ENCODE measurements at regions not wholly inside any gene's neighbourhood (a gene's known extent, or its start where the extent isn't known, plus 50 kb on each side); places are given as distances from the start of the nearest gene placed in this dataset.

GRCh38 chr9:27792971-27793689, 219.8 kb upstream of the C9orf72 start (continued):
- TF ChIP-seq, protein P1, sequence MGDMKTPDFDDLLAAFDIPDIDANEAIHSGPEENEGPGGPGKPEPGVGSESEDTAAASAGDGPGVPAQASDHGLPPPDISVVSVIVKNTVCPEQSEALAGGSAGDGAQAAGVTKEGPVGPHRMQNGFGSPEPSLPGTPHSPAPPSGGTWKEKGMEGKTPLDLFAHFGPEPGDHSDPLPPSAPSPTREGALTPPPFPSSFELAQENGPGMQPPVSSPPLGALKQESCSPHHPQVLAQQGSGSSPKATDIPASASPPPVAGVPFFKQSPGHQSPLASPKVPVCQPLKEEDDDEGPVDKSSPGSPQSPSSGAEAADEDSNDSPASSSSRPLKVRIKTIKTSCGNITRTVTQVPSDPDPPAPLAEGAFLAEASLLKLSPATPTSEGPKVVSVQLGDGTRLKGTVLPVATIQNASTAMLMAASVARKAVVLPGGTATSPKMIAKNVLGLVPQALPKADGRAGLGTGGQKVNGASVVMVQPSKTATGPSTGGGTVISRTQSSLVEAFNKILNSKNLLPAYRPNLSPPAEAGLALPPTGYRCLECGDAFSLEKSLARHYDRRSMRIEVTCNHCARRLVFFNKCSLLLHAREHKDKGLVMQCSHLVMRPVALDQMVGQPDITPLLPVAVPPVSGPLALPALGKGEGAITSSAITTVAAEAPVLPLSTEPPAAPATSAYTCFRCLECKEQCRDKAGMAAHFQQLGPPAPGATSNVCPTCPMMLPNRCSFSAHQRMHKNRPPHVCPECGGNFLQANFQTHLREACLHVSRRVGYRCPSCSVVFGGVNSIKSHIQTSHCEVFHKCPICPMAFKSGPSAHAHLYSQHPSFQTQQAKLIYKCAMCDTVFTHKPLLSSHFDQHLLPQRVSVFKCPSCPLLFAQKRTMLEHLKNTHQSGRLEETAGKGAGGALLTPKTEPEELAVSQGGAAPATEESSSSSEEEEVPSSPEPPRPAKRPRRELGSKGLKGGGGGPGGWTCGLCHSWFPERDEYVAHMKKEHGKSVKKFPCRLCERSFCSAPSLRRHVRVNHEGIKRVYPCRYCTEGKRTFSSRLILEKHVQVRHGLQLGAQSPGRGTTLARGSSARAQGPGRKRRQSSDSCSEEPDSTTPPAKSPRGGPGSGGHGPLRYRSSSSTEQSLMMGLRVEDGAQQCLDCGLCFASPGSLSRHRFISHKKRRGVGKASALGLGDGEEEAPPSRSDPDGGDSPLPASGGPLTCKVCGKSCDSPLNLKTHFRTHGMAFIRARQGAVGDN (IDR thresholded peaks at IDR 0.05): no peak
- no peak for TF ChIP-seq IRF5 (IDR thresholded peaks at IDR 0.05; ENCODE audit: borderline replicate concordance)
- TF ChIP-seq IKZF1 (conservative IDR thresholded peaks at IDR 0.05): peak; percentile 36
- no peak for TF ChIP-seq RCOR1 (conservative IDR thresholded peaks at IDR 0.05; ENCODE audit: low read depth, low read length)
- no peak for TF ChIP-seq REST (IDR thresholded peaks at IDR 0.05; ENCODE audit: low read depth, low read length)
